ENCODE measurements at regions not wholly inside any gene's neighbourhood (a gene's known extent, or its start where the extent isn't known, plus 50 kb on each side); places are given as distances from the start of the nearest gene placed in this dataset.

DNA sequence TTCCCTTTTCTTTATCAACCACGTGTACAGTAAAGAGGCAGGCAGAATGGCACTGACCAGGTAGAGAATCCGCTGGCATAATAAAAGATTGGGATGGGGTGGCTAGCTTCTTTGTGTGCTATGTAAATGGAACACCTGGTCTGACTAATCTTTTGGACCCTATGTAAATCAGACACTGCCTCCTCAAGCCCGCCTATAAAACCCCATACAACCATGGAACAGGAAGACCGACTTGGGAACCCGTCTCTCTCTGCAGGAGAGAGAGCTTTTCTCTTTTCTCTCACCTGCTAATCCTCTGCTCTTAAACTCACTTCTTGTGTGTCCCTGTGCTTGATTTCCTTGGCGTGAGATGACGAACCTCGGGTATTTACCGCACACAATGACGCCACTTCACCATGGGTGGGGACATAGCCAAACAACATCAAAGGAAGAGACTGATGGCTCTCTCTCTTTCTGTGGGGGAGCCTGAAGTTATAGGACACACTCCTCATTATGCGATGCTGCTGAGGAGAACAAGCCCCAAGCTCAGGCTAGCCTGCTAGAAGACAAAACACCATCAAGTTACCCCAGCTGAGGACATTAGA is 94.2 kb downstream of the ARL5B start:
- TF ChIP-seq, protein P1, sequence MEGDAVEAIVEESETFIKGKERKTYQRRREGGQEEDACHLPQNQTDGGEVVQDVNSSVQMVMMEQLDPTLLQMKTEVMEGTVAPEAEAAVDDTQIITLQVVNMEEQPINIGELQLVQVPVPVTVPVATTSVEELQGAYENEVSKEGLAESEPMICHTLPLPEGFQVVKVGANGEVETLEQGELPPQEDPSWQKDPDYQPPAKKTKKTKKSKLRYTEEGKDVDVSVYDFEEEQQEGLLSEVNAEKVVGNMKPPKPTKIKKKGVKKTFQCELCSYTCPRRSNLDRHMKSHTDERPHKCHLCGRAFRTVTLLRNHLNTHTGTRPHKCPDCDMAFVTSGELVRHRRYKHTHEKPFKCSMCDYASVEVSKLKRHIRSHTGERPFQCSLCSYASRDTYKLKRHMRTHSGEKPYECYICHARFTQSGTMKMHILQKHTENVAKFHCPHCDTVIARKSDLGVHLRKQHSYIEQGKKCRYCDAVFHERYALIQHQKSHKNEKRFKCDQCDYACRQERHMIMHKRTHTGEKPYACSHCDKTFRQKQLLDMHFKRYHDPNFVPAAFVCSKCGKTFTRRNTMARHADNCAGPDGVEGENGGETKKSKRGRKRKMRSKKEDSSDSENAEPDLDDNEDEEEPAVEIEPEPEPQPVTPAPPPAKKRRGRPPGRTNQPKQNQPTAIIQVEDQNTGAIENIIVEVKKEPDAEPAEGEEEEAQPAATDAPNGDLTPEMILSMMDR (IDR thresholded peaks at IDR 0.05) = no peak
- TF ChIP-seq POLR2A (IDR thresholded peaks at IDR 0.05) = no peak

Measured in Peyer's patch (tissue), 4 donors.